Mucosa of descending colon (tissue), 3 donors: ENCODE measurements at regions not wholly inside any gene's neighbourhood (a gene's known extent, or its start where the extent isn't known, plus 50 kb on each side); places are given as distances from the start of the nearest gene placed in this dataset.
A peak's percentile ranks its signal among the peaks of the same experiment; 100 is the strongest.

Experiments used
- ATAC-seq: fragments of 200-7000 bp; cut with Tn5 transposase; one replicate; pipeline ENCODE4 v1.9.1; 2020; ENCODE audit warnings: mild to moderate bottlenecking, moderate library complexity
- DNase-seq, 3 donors: peaks; one replicate each; pipeline ENCODE4 v3.0.0-alpha.2; 2020
- H3K36me3 ChIP-seq: fragments of 200-600 bp; one replicate; pipeline ENCODE4 v1.8.0; 2021; ENCODE audit warnings: low read depth, mild to moderate bottlenecking
- H3K4me1 ChIP-seq: fragments of 200-600 bp; one replicate; pipeline ENCODE4 v1.8.0; 2021; ENCODE audit warnings: low read depth, mild to moderate bottlenecking
- H3K4me3 ChIP-seq: fragments of 200-600 bp; one replicate; pipeline ENCODE4 v1.8.0; 2021; ENCODE audit warnings: mild to moderate bottlenecking
- H3K9me3 ChIP-seq: fragments of 200-600 bp; one replicate; pipeline ENCODE4 v1.8.0; 2021; ENCODE audit warnings: mild to moderate bottlenecking
- intact Hi-C, 2 donors: fragments of 100-400 bp; cut with DNase I in 1 of 2; cut with micrococcal nuclease in 1 of 2; formaldehyde crosslinking; loops; one replicate each; pipeline versions ENCODE4 v1.11.0 to v1.11.1; 2022; cut with DNase I, micrococcal nuclease
- TF ChIP-seq, protein P1 (sequence below): fragments of 200-600 bp; IDR thresholded peaks from one replicate; pipeline ENCODE4 v1.8.0; 2022; ENCODE audit warnings: antibody characterized with exemption, mild to moderate bottlenecking
- donor health status: DM: no; HTN: no; CAD: no; lungs with moderate emphysema.
- donor health status: DM: no; HTN: no; CAD: no.
- donor health status: DM: no; HTN: yes; CAD: no.

DNA sequence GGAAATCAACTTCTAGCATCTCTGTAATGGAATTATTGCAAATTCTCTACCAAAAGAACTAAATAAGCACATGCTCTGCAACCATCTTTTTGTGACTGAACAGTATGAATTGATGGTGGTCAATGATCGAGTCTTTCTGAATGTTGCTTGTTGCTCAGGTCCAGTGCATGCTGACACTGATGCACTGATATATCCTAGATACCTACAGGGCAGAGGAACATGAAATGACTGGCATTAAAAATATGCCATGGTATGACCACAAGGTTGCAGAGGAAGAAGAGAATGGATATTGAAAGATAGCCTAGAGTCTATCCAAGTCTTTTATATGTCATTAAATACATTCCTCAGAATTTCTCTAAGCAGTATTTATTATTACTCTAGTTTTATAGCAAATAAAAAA, 692.8 kb upstream of the TENM3 start:
- no peaks in the 10 kb centered on the region for H3K9me3 ChIP-seq
- intact Hi-C loops, result no loop called here
- no peak for DNase-seq
- H3K36me3 ChIP-seq, result no peaks in the 10 kb centered on the region
- H3K4me1 ChIP-seq, result no peaks in the 10 kb centered on the region
- ATAC-seq, result no peak
- TF ChIP-seq, protein P1, sequence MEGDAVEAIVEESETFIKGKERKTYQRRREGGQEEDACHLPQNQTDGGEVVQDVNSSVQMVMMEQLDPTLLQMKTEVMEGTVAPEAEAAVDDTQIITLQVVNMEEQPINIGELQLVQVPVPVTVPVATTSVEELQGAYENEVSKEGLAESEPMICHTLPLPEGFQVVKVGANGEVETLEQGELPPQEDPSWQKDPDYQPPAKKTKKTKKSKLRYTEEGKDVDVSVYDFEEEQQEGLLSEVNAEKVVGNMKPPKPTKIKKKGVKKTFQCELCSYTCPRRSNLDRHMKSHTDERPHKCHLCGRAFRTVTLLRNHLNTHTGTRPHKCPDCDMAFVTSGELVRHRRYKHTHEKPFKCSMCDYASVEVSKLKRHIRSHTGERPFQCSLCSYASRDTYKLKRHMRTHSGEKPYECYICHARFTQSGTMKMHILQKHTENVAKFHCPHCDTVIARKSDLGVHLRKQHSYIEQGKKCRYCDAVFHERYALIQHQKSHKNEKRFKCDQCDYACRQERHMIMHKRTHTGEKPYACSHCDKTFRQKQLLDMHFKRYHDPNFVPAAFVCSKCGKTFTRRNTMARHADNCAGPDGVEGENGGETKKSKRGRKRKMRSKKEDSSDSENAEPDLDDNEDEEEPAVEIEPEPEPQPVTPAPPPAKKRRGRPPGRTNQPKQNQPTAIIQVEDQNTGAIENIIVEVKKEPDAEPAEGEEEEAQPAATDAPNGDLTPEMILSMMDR, result no peak
- H3K4me3 ChIP-seq, result no peak overlapping the region

GRCh38 chr4:181559637-181560036, 683.6 kb upstream of the TENM3 start:
- H3K9me3 ChIP-seq, result no peaks in the 10 kb centered on the region
- intact Hi-C loops, result no loop called here
- ATAC-seq (no peak), DNase-seq (no peak)
- no peaks in the 10 kb centered on the region for H3K36me3 ChIP-seq
- no peaks in the 10 kb centered on the region for H3K4me1 ChIP-seq
- no peak overlapping the region for H3K4me3 ChIP-seq
- TF ChIP-seq, protein P1, result no peak

- ATAC-seq, result no peak
- Histone ChIP-seq H3K36me3 (no peaks in the 10 kb centered on the region), H3K4me3 (no peak overlapping the region), H3K4me1 (no peaks in the 10 kb centered on the region), H3K9me3 (no peaks in the 10 kb centered on the region)
- intact Hi-C loops, result no loop called here
- DNase-seq, result no peak
- TF ChIP-seq, protein P1, result no peak
Measured at GRCh38 chr4:181562399-181562798, 680.8 kb upstream of the TENM3 start.

DNA sequence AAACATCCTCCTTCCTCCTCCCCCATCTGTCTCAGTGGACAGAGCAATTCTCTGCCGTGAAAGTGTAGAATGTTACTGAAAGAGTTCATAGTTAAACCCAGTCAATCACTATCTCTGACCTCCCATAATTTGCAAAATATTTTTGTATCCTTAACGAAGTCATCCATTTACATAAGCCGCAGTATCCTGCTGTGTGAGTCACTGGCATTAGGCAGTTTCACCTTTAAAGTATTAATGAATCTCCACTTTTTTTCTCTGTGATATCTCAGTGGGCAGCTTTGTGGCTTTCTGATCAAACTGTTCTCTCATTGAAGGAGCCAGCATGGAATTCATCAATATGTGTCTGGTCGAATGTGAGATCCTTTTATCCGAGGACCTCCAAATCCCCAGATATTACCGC, 678.6 kb upstream of the TENM3 start:
- TF ChIP-seq, protein P1, result no peak
- H3K4me1 ChIP-seq, result no peaks in the 10 kb centered on the region
- no peaks in the 10 kb centered on the region for H3K9me3 ChIP-seq
- DNase-seq (no peak), ATAC-seq (no peak)
- intact Hi-C loops, result no loop called here
- no peak overlapping the region for H3K4me3 ChIP-seq
- no peaks in the 10 kb centered on the region for H3K36me3 ChIP-seq

DNA sequence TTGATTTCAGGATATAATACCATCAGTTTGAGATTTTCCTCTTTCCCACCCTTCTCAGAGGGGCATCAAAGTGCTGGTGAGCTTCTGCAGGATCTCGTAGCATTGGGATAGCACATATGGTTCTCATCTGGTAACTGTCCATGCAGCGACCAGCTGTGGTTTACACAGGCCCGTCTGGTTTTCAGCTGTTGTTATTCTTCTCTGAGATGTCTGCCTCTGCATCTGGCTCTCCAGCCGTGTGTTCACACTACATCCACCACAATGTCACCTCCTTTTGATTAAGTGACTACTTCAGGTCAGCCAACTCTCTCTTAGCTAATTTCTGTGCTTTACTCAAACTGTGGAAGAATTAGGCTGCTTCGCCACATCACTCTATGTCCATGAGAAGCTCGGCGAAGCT, 676.7 kb upstream of the TENM3 start:
- no peak overlapping the region for H3K4me3 ChIP-seq
- DNase-seq, result no peak
- TF ChIP-seq, protein P1, result no peak
- ATAC-seq, result peak; percentile 18
- no peaks in the 10 kb centered on the region for H3K4me1 ChIP-seq
- intact Hi-C loops, result no loop called here
- H3K9me3 ChIP-seq, result no peaks in the 10 kb centered on the region
- no peaks in the 10 kb centered on the region for H3K36me3 ChIP-seq

GRCh38 chr4:181569553-181569952, 673.6 kb upstream of the TENM3 start:
- ATAC-seq, result peak; percentile 62
- TF ChIP-seq, protein P1, result peak; percentile 25
- Histone ChIP-seq H3K9me3 (no peaks in the 10 kb centered on the region), H3K4me1 (no peaks in the 10 kb centered on the region), H3K4me3 (no peak overlapping the region), H3K36me3 (no peaks in the 10 kb centered on the region)
- intact Hi-C loops, result no loop called here
- DNase-seq, result no peak
